ENCODE measurements at regions not wholly inside any gene's neighbourhood (a gene's known extent, or its start where the extent isn't known, plus 50 kb on each side); places are given as distances from the start of the nearest gene placed in this dataset.

DNA sequence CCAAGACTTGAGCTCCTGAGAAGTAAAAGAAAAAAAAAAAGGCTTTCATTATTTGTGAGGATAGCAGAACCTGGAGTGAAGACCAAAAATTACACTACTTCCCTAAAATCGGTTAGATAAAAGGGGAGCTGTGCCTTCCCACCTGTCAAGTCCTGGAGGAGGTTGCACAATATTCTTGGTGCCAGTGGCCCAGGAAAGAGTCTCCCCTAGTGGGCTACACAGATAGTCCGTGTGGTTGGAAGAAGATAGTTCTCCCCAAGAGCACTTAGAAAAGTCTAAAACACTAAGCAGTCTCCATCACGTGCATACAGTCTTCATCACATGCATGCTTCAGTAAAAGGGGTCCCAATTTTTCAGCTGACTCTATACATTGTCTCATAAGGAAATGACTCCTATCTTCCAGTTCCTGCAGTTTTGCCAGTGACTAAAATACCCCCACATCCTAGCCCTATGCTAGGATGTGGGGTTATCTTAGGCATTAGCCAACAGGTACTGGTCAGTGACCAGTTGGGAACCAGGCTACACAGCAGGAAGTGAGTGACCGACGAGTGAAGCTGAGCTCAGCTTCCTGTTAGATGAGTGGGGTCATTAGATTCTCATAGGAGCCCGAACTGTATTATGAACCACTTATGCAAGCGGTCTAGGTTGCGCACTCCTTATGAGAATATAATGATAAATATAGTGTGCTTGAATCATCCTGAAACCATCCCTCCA is 199.5 kb upstream of the FAM83B start:
- TF ChIP-seq, protein P1, sequence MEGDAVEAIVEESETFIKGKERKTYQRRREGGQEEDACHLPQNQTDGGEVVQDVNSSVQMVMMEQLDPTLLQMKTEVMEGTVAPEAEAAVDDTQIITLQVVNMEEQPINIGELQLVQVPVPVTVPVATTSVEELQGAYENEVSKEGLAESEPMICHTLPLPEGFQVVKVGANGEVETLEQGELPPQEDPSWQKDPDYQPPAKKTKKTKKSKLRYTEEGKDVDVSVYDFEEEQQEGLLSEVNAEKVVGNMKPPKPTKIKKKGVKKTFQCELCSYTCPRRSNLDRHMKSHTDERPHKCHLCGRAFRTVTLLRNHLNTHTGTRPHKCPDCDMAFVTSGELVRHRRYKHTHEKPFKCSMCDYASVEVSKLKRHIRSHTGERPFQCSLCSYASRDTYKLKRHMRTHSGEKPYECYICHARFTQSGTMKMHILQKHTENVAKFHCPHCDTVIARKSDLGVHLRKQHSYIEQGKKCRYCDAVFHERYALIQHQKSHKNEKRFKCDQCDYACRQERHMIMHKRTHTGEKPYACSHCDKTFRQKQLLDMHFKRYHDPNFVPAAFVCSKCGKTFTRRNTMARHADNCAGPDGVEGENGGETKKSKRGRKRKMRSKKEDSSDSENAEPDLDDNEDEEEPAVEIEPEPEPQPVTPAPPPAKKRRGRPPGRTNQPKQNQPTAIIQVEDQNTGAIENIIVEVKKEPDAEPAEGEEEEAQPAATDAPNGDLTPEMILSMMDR (IDR thresholded peaks at IDR 0.05) = no peak
- DNase-seq = no peak
- Histone ChIP-seq H3K27me3 (no peaks in the 10 kb centered on the region), H3K4me1 (peaks cover 0 to 4% (median 1%) of the 10 kb centered on the region in 4 donors), H3K27ac (peak overlapping the region in 1 of 4 donors; percentile 50), H3K36me3 (no peaks in the 10 kb centered on the region), H3K9me3 (no peaks in the 10 kb centered on the region), H3K4me3 (no peak overlapping the region)
- 83 to 92% methylated on average over 8 of the region's 8 CpGs for WGBS, 2 donors
- intact Hi-C loops (cut with DNase I) = no loop called here

DNA sequence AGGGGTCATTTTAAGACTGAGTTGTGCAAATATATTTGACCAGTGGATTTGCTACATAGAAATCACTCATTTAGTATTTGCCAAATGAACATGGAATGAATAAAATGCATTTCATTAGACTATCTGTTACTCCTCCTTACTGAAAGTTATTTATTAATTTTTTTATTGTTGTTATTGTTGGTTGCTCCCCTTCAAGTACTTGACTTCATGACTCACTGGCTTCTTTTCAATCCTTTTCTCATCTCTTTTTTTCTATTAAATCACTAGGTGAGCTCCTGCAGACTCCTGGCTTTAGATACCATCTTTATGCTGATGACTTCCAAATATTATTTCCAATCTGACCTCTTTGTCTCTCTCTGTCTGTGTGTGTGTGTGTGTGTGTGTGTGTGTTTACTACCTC is 192.2 kb upstream of the FAM83B start:
- H3K36me3 ChIP-seq = no peaks in the 10 kb centered on the region
- intact Hi-C loops (cut with DNase I) = no loop called here
- H3K27me3 ChIP-seq = no peaks in the 10 kb centered on the region
- H3K9me3 ChIP-seq = no peaks in the 10 kb centered on the region
- no peak overlapping the region for H3K4me3 ChIP-seq
- DNase-seq = no peak
- no peaks in the 10 kb centered on the region for H3K4me1 ChIP-seq
- TF ChIP-seq POLR2A (IDR thresholded peaks at IDR 0.05) (no peak), POLR2AphosphoS5 (IDR thresholded peaks at IDR 0.05) (no peak), EP300 (IDR thresholded peaks at IDR 0.05) (no peak)
- TF ChIP-seq, protein P1 (IDR thresholded peaks at IDR 0.05) = no peak
- H3K27ac ChIP-seq = no peak overlapping the region

DNA sequence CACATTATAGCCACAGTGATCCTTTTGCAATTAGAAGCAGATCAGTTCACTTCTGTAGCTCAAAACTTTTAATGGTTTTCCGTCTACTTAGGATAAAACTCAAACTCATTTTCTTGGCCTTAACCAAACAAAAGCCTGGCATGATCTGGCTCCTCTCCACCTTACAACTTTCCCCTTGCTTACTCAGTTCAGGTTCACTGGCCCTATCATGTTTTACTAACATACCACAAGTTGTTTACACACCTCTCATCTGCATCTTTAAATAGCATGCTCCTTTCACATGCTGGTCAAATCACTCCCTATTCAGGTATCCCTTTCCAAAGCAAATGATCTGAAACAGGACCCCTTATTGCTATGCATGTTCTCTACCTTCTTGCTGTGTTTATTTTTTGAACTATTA is 191.4 kb upstream of the FAM83B start:
- DNase-seq = no peak
- H3K27me3 ChIP-seq = no peaks in the 10 kb centered on the region
- 22 to 51% methylated on average over 1 of the region's 1 CpG for WGBS, 2 donors
- H3K27ac ChIP-seq = no peak overlapping the region
- H3K36me3 ChIP-seq = no peaks in the 10 kb centered on the region
- H3K9me3 ChIP-seq = no peaks in the 10 kb centered on the region
- intact Hi-C loops (cut with DNase I) = no loop called here
- TF ChIP-seq EP300 (IDR thresholded peaks at IDR 0.05) (no peak), POLR2A (IDR thresholded peaks at IDR 0.05) (no peak), POLR2AphosphoS5 (IDR thresholded peaks at IDR 0.05) (no peak)
- TF ChIP-seq, protein P1 (IDR thresholded peaks at IDR 0.05) = no peak
- no peaks in the 10 kb centered on the region for H3K4me1 ChIP-seq
- H3K4me3 ChIP-seq = no peak overlapping the region

DNA sequence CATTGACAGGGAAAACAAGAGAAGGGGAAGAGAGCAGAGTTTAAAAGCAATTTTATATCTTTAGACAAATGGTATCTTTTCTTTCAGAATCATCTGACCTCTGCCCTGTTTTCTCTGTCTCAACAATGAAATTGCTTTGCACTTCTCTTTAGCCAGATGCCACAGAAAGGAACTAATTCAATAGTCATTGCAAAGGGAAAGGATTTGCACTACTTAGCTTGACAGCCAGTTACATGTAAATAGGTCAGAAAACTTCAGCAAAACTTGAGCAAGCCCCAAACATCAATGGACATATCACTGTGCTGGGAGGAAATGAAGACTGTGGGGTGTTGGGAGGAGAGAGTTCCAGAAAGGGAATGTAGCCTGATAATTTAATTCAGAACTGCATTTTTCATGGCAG is 181.3 kb upstream of the FAM83B start:
- TF ChIP-seq EP300 (IDR thresholded peaks at IDR 0.05) = no peak
- no peaks in the 10 kb centered on the region for H3K4me1 ChIP-seq
- H3K27ac ChIP-seq = no peak overlapping the region
- no peaks in the 10 kb centered on the region for H3K36me3 ChIP-seq
- intact Hi-C loops (cut with DNase I) = no loop called here
- H3K27me3 ChIP-seq = no peaks in the 10 kb centered on the region
- H3K9me3 ChIP-seq = peaks cover 0 to 4% (median 0%) of the 10 kb centered on the region in 4 donors
- no peak overlapping the region for H3K4me3 ChIP-seq
- no peak for DNase-seq

DNA sequence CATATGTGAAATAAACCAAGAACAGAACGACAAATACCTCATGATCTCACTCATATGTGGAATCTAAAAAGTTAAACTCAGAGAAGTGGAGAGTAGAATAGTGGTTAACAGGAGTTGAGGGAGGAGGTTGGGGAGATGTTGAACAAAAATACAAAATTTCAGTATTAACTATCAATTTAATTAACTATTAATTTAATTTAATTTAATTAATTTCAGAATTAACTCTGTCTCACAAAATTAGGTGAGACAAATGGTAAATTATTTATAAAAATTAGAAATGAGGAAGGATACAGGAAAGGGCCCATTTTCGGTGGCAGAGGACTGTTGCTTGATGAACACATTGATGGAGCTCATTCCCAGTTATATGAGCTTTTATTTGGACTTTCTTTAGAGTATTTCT is 166.0 kb upstream of the FAM83B start:
- intact Hi-C loops (cut with DNase I) = no loop called here
- no peak for DNase-seq
- Histone ChIP-seq H3K4me1 (no peaks in the 10 kb centered on the region), H3K4me3 (no peak overlapping the region), H3K9me3 (no peaks in the 10 kb centered on the region), H3K27ac (no peak overlapping the region), H3K36me3 (no peaks in the 10 kb centered on the region), H3K27me3 (no peaks in the 10 kb centered on the region)
- TF ChIP-seq EP300 (IDR thresholded peaks at IDR 0.05) (no peak), POLR2AphosphoS5 (IDR thresholded peaks at IDR 0.05) (no peak), POLR2A (IDR thresholded peaks at IDR 0.05) (no peak)
- TF ChIP-seq, protein P1 (IDR thresholded peaks at IDR 0.05) = no peak
- WGBS, 2 donors = 85 to 91% methylated on average over 2 of the region's 2 CpGs
